ENCODE measurements at regions not wholly inside any gene's neighbourhood (a gene's known extent, or its start where the extent isn't known, plus 50 kb on each side); places are given as distances from the start of the nearest gene placed in this dataset.

GRCh38 chr10:83252169-83252568, 887.1 kb upstream of the GHITM start:
- Mint-ChIP-seq H3K4me3 (no peak overlapping the region), H3K27ac (no peak overlapping the region), H3K27me3 (no peaks in the 10 kb centered on the region), H3K4me1 (ENCODE audit: low read depth) (no peaks in the 10 kb centered on the region), H3K36me3 (ENCODE audit: low read depth) (no peaks in the 10 kb centered on the region), H3K9me3 (peaks cover 21% of the 10 kb centered on the region)
- DNase-seq = no peak

- Mint-ChIP-seq H3K27me3 (no peaks in the 10 kb centered on the region), H3K4me3 (no peak overlapping the region), H3K9me3 (peaks cover 21% of the 10 kb centered on the region), H3K4me1 (ENCODE audit: low read depth) (no peaks in the 10 kb centered on the region), H3K27ac (no peak overlapping the region), H3K36me3 (ENCODE audit: low read depth) (no peaks in the 10 kb centered on the region)
- no peak for DNase-seq
Observed at GRCh38 chr10:83252596-83252995, 886.7 kb upstream of the GHITM start.

- no peak overlapping the region for H3K27ac Mint-ChIP-seq
- no peaks in the 10 kb centered on the region for H3K27me3 Mint-ChIP-seq
- DNase-seq = no peak
- H3K4me3 Mint-ChIP-seq = no peak overlapping the region
- no peaks in the 10 kb centered on the region for H3K4me1 Mint-ChIP-seq (ENCODE audit: low read depth)
- H3K36me3 Mint-ChIP-seq (ENCODE audit: low read depth) = no peaks in the 10 kb centered on the region
- H3K9me3 Mint-ChIP-seq = peaks cover 21% of the 10 kb centered on the region
Observed at GRCh38 chr10:83253011-83253671, 886.2 kb upstream of the GHITM start.

GRCh38 chr10:83254698-83255097, 884.6 kb upstream of the GHITM start:
- H3K4me1 Mint-ChIP-seq (ENCODE audit: low read depth) = no peaks in the 10 kb centered on the region
- H3K4me3 Mint-ChIP-seq = no peak overlapping the region
- H3K9me3 Mint-ChIP-seq = peaks cover 22% of the 10 kb centered on the region
- no peaks in the 10 kb centered on the region for H3K36me3 Mint-ChIP-seq (ENCODE audit: low read depth)
- no peaks in the 10 kb centered on the region for H3K27me3 Mint-ChIP-seq
- no peak overlapping the region for H3K27ac Mint-ChIP-seq
- no peak for DNase-seq

- no peaks in the 10 kb centered on the region for H3K27me3 Mint-ChIP-seq
- no peaks in the 10 kb centered on the region for H3K36me3 Mint-ChIP-seq (ENCODE audit: low read depth)
Observed at GRCh38 chr10:83262434-83262833, 876.9 kb upstream of the GHITM start.

GRCh38 chr10:83272666-83273434, 866.5 kb upstream of the GHITM start:
- no peaks in the 10 kb centered on the region for H3K36me3 Mint-ChIP-seq (ENCODE audit: low read depth)
- no peak overlapping the region for H3K27ac Mint-ChIP-seq
- no peaks in the 10 kb centered on the region for H3K9me3 Mint-ChIP-seq
- no peak overlapping the region for H3K4me3 Mint-ChIP-seq
- no peaks in the 10 kb centered on the region for H3K27me3 Mint-ChIP-seq
- no peaks in the 10 kb centered on the region for H3K4me1 Mint-ChIP-seq (ENCODE audit: low read depth)
- no peak for DNase-seq

More at GRCh38 chr10:83262434-83262833, 876.9 kb upstream of the GHITM start:
- Mint-ChIP-seq H3K9me3 (peaks cover 16% of the 10 kb centered on the region), H3K4me1 (ENCODE audit: low read depth) (no peaks in the 10 kb centered on the region), H3K27ac (no peak overlapping the region), H3K4me3 (no peak overlapping the region)
- DNase-seq = no peak

- Mint-ChIP-seq H3K4me3 (no peak overlapping the region), H3K27ac (no peak overlapping the region), H3K4me1 (ENCODE audit: low read depth) (no peaks in the 10 kb centered on the region), H3K27me3 (no peaks in the 10 kb centered on the region), H3K36me3 (ENCODE audit: low read depth) (no peaks in the 10 kb centered on the region), H3K9me3 (no peaks in the 10 kb centered on the region)
- DNase-seq = no peak
Observed at GRCh38 chr10:83274088-83274487, 865.2 kb upstream of the GHITM start.

- H3K9me3 Mint-ChIP-seq = no peaks in the 10 kb centered on the region
Observed at GRCh38 chr10:83276971-83277370, 862.3 kb upstream of the GHITM start.

GRCh38 chr10:83283151-83283550, 856.2 kb upstream of the GHITM start:
- H3K4me1 Mint-ChIP-seq (ENCODE audit: low read depth) = no peaks in the 10 kb centered on the region
- H3K36me3 Mint-ChIP-seq (ENCODE audit: low read depth) = no peaks in the 10 kb centered on the region
- H3K4me3 Mint-ChIP-seq = no peak overlapping the region
- no peak overlapping the region for H3K27ac Mint-ChIP-seq
- no peaks in the 10 kb centered on the region for H3K9me3 Mint-ChIP-seq
- DNase-seq = no peak
- H3K27me3 Mint-ChIP-seq = no peaks in the 10 kb centered on the region

More at GRCh38 chr10:83276971-83277370, 862.3 kb upstream of the GHITM start:
- DNase-seq = no peak
- Mint-ChIP-seq H3K27me3 (no peaks in the 10 kb centered on the region), H3K27ac (no peak overlapping the region), H3K4me1 (ENCODE audit: low read depth) (no peaks in the 10 kb centered on the region), H3K36me3 (ENCODE audit: low read depth) (no peaks in the 10 kb centered on the region), H3K4me3 (no peak overlapping the region)

GRCh38 chr10:83287374-83287773, 851.9 kb upstream of the GHITM start:
- Mint-ChIP-seq H3K4me3 (no peak overlapping the region), H3K4me1 (ENCODE audit: low read depth) (no peaks in the 10 kb centered on the region), H3K36me3 (ENCODE audit: low read depth) (no peaks in the 10 kb centered on the region), H3K27ac (no peak overlapping the region), H3K27me3 (no peaks in the 10 kb centered on the region), H3K9me3 (peaks cover 2% of the 10 kb centered on the region)
- DNase-seq = no peak

- no peak overlapping the region for H3K27ac Mint-ChIP-seq
- peaks cover 2% of the 10 kb centered on the region for H3K9me3 Mint-ChIP-seq
- no peaks in the 10 kb centered on the region for H3K4me1 Mint-ChIP-seq (ENCODE audit: low read depth)
- H3K4me3 Mint-ChIP-seq = no peak overlapping the region
- H3K36me3 Mint-ChIP-seq (ENCODE audit: low read depth) = no peaks in the 10 kb centered on the region
- no peaks in the 10 kb centered on the region for H3K27me3 Mint-ChIP-seq
- DNase-seq = no peak
Observed at GRCh38 chr10:83289373-83289772, 849.9 kb upstream of the GHITM start.

GRCh38 chr10:83289948-83290347, 849.4 kb upstream of the GHITM start:
- H3K4me1 Mint-ChIP-seq (ENCODE audit: low read depth) = no peaks in the 10 kb centered on the region
- H3K9me3 Mint-ChIP-seq = peaks cover 2% of the 10 kb centered on the region
- no peaks in the 10 kb centered on the region for H3K27me3 Mint-ChIP-seq
- no peak overlapping the region for H3K4me3 Mint-ChIP-seq
- no peaks in the 10 kb centered on the region for H3K36me3 Mint-ChIP-seq (ENCODE audit: low read depth)
- no peak for DNase-seq
- no peak overlapping the region for H3K27ac Mint-ChIP-seq

GRCh38 chr10:83301732-83302131, 837.6 kb upstream of the GHITM start:
- Mint-ChIP-seq H3K4me3 (no peak overlapping the region), H3K36me3 (ENCODE audit: low read depth) (no peaks in the 10 kb centered on the region), H3K4me1 (ENCODE audit: low read depth) (no peaks in the 10 kb centered on the region), H3K27me3 (no peaks in the 10 kb centered on the region), H3K9me3 (peaks cover 3% of the 10 kb centered on the region), H3K27ac (no peak overlapping the region)
- DNase-seq = no peak

- no peaks in the 10 kb centered on the region for H3K4me1 Mint-ChIP-seq (ENCODE audit: low read depth)
- H3K27me3 Mint-ChIP-seq = no peaks in the 10 kb centered on the region
- no peaks in the 10 kb centered on the region for H3K9me3 Mint-ChIP-seq
- DNase-seq = no peak
- no peak overlapping the region for H3K27ac Mint-ChIP-seq
- H3K36me3 Mint-ChIP-seq (ENCODE audit: low read depth) = no peaks in the 10 kb centered on the region
- H3K4me3 Mint-ChIP-seq = no peak overlapping the region
Observed at GRCh38 chr10:83302623-83303022, 836.7 kb upstream of the GHITM start.

GRCh38 chr10:83310688-83311087, 828.6 kb upstream of the GHITM start:
- Mint-ChIP-seq H3K27me3 (no peaks in the 10 kb centered on the region), H3K4me3 (no peak overlapping the region), H3K27ac (no peak overlapping the region), H3K9me3 (peaks cover 8% of the 10 kb centered on the region), H3K4me1 (ENCODE audit: low read depth) (no peaks in the 10 kb centered on the region), H3K36me3 (ENCODE audit: low read depth) (no peaks in the 10 kb centered on the region)
- DNase-seq = no peak

Data from activated T-cell treated with anti-CD3 and anti-CD28 coated beads, Interleukin-2, amount 50 U/mL, for 24 hours (primary cell).